K562 (cell line): ENCODE measurements at regions not wholly inside any gene's neighbourhood (a gene's known extent, or its start where the extent isn't known, plus 50 kb on each side); places are given as distances from the start of the nearest gene placed in this dataset.

Source experiments
- ATAC-seq: fragments of 200-7000 bp; cut with Tn5 transposase; 3 replicates; pipeline ENCODE4 v1.9.1; 2020; ENCODE audit warnings: moderate library complexity
- BruUV-seq: library from RNA; stranded (reverse); fragments of 400-500 nt; replicated peaks from 2 replicates; lab custom pipeline; 2021; lab: Mats Ljungman, UMichigan
- CTCF ChIA-PET: fragments of 300-600 bp; formaldehyde crosslinking; extraction: SDS; loops from one replicate; lab custom pipeline; 2021; ENCODE audit warnings: low intra/inter-chr PET ratio; lab: Yijun Ruan, JAX
- POLR2A ChIA-PET: fragments of 300-600, 350-650 bp; sonication (Branson Sonifier 250); formaldehyde crosslinking; extraction: SDS; loops from one replicate; lab custom pipeline; 2021; ENCODE audit warnings: antibody characterized with exemption, inconsistent platforms; lab: Yijun Ruan, JAX
- DNase-seq, 4 experiments: peaks; one replicate each; pipeline versions ENCODE4 v3.0.0 to v3.0.0-alpha.2; 2011 to 2018; ENCODE audit warnings: low spot score in 3 of 4, mixed read lengths in 3 of 4; ENCODE audit errors: extremely low read depth in 1 of 4
- FAIRE-seq: peaks from 2 replicates; lab custom pipeline; 2011; peaks lifted over from hg19 to GRCh38; lab: Jason Lieb, UNC
- H2AFZ ChIP-seq: 2 replicates; pipeline ENCODE4 v1.6.0; 2011; ENCODE audit warnings: low read depth, low read length, control low read depth, inconsistent platforms
- H3K27ac ChIP-seq: fragments of 200-600 bp; 3 replicates; pipeline ENCODE4 v1.8.0; 2011; ENCODE audit warnings: low read depth, mild to moderate bottlenecking, control low read depth, inconsistent platforms, low read length, moderate library complexity, mixed read lengths; ENCODE audit errors: extremely low read depth
- H3K27me3 ChIP-seq, 2 experiments: fragments of 300-600 bp in 1 of 2; 2 replicates in 1 of 2; 3 replicates in 1 of 2; pipeline versions ENCODE4 v1.6.0 to v1.8.0; 2011; ENCODE audit warnings: inconsistent platforms in 2 of 2, low read length in 2 of 2, mild to moderate bottlenecking in 1 of 2, mixed read lengths in 1 of 2, moderate library complexity in 1 of 2; ENCODE audit not compliant: control insufficient read depth in 2 of 2, insufficient read depth in 2 of 2
- H3K36me3 ChIP-seq: fragments of 300-600 bp; 3 replicates; pipeline ENCODE4 v1.8.0; 2011; ENCODE audit warnings: mild to moderate bottlenecking, low read length, inconsistent platforms; ENCODE audit not compliant: control insufficient read depth, insufficient read depth
- H3K4me1 ChIP-seq, 2 experiments: fragments of 200-600 bp in 1 of 2; replicated peaks in 1 of 2; 2 replicates in 1 of 2; 3 replicates in 1 of 2; pipeline versions ENCODE4 v1.5.1 to v1.8.0; 2011; ENCODE audit warnings: inconsistent platforms in 2 of 2, low read length in 2 of 2, mild to moderate bottlenecking in 1 of 2, mixed read lengths in 1 of 2, moderate library complexity in 1 of 2; ENCODE audit not compliant: control insufficient read depth in 2 of 2, insufficient read depth in 2 of 2
- H3K4me2 ChIP-seq: 2 replicates; pipeline ENCODE4 v1.6.1; 2011; ENCODE audit warnings: low read length, control low read depth, inconsistent platforms, mixed read lengths; ENCODE audit not compliant: insufficient read depth
- H3K4me3 ChIP-seq: fragments of 200-600 bp; sonication (generic), shearing (Covaris generic); 2 replicates; pipeline ENCODE4 v1.5.1; 2016; ENCODE audit warnings: control low read depth, inconsistent platforms
- H3K79me2 ChIP-seq: fragments of 200-600 bp; 3 replicates; pipeline ENCODE4 v1.8.0; 2011; ENCODE audit warnings: low read length, inconsistent platforms; ENCODE audit not compliant: control insufficient read depth, insufficient read depth
- H3K9ac ChIP-seq, 2 experiments: 2 replicates each; pipeline versions ENCODE4 v1.6.0 to v1.6.1; 2011; ENCODE audit warnings: low read depth in 2 of 2, low read length in 2 of 2, control low read depth in 1 of 2, inconsistent platforms in 1 of 2, mild to moderate bottlenecking in 1 of 2, mixed read lengths in 1 of 2; ENCODE audit not compliant: insufficient read depth in 1 of 2
- H3K9me1 ChIP-seq: one replicate; pipeline ENCODE4 v1.6.0; 2011; ENCODE audit warnings: inconsistent platforms, mild to moderate bottlenecking, low read length, moderate library complexity; ENCODE audit not compliant: control insufficient read depth, insufficient read depth
- H3K9me3 ChIP-seq: replicated peaks from 2 replicates; pipeline ENCODE4 v1.5.1; 2011; ENCODE audit warnings: low read depth, low read length, inconsistent platforms; ENCODE audit not compliant: control insufficient read depth, insufficient read depth
- H4K20me1 ChIP-seq: replicated peaks from 2 replicates; pipeline ENCODE4 v1.6.1; 2011; ENCODE audit warnings: low read length, inconsistent platforms, mixed read lengths; ENCODE audit not compliant: control insufficient read depth, insufficient read depth
- CHCHD3 ChIP-seq: fragments of 250-450 bp; sonication (Bioruptor Pico); IDR thresholded peaks from 2 replicates; pipeline ENCODE4 v2.1.2; 2022; ENCODE audit warnings: mild to moderate bottlenecking
- CUX1 ChIP-seq: fragments of 200-800 bp; sonication (Bioruptor generic); IDR thresholded peaks from 2 replicates; pipeline ENCODE4 v1.6.1; 2016; ENCODE audit warnings: missing genetic modification characterization, missing compliant biosample characterization
- DIDO1 ChIP-seq: fragments of 450-650 bp; IDR thresholded peaks from 2 replicates; pipeline ENCODE4 v1.6.1; 2016; ENCODE audit warnings: low read depth, missing biosample characterization, missing genetic modification characterization
- ERF ChIP-seq: fragments of 450-650 bp; formaldehyde crosslinking; IDR thresholded peaks from 2 replicates; pipeline ENCODE4 v1.4.0; 2020; ENCODE audit warnings: mild to moderate bottlenecking, mixed read lengths
- HDAC2 ChIP-seq: fragments of 450-650 bp; IDR thresholded peaks from 2 replicates; pipeline ENCODE4 v1.6.1; 2016; ENCODE audit warnings: mild to moderate bottlenecking
- HNRNPL ChIP-seq: fragments of 200-400 bp; formaldehyde crosslinking; IDR thresholded peaks from 2 replicates; pipeline ENCODE4 v1.6.1; 2017; ENCODE audit warnings: low read depth, mild to moderate bottlenecking, low read length
- KDM5B ChIP-seq: fragments of 200-600 bp; sonication (generic); IDR thresholded peaks from 2 replicates; pipeline ENCODE4 v1.6.1; 2012; ENCODE audit warnings: low read depth, mild to moderate bottlenecking, moderate library complexity, low read length, control low read depth, inconsistent platforms; ENCODE audit not compliant: insufficient replicate concordance
- POLR3G ChIP-seq: IDR thresholded peaks from 2 replicates; pipeline ENCODE4 v1.6.1; 2011; ENCODE audit not compliant: insufficient read length, insufficient replicate concordance; ENCODE audit errors: extremely low read depth
- RBM25 ChIP-seq: fragments of 200-400 bp; formaldehyde crosslinking; IDR thresholded peaks from 2 replicates; pipeline ENCODE4 v1.6.1; 2018; ENCODE audit warnings: low read length, low read depth, moderate library complexity; ENCODE audit not compliant: severe bottlenecking
- RBM39 ChIP-seq: fragments of 200-400 bp; formaldehyde crosslinking; optimal IDR thresholded peaks from 2 replicates; pipeline ENCODE3; 2018; ENCODE audit warnings: low read depth, low read length
- SUPT5H ChIP-seq: fragments of 450-650 bp; IDR thresholded peaks from 2 replicates; pipeline ENCODE4 v1.6.1; 2016
- TEAD2 ChIP-seq: fragments of 450-650 bp; IDR thresholded peaks from 2 replicates; pipeline ENCODE4 v1.6.1; 2016; ENCODE audit warnings: missing genetic modification characterization, control low read depth, missing compliant biosample characterization
- ZFP91 ChIP-seq: sonication (generic); formaldehyde crosslinking; IDR thresholded peaks from 2 replicates; pipeline ENCODE4 v1.8.0; 2022; ENCODE audit warnings: mild to moderate bottlenecking, missing genetic modification reagents
- ZNF165 ChIP-seq: fragments of 250-450 bp; sonication (Bioruptor Pico); IDR thresholded peaks from 2 replicates; pipeline ENCODE4 v1.4.0; 2020; ENCODE audit warnings: borderline replicate concordance
- ZNF586 ChIP-seq: fragments of 450-650 bp; formaldehyde crosslinking; conservative IDR thresholded peaks from 2 replicates; pipeline ENCODE4 v1.4.0; 2020; ENCODE audit warnings: mild to moderate bottlenecking, moderate library complexity
- WGBS: fragments of 100-300 bp; shearing (Covaris generic); methylation state at CpG from one replicate; pipeline ENCODE4 v1.1.6; 2016; ENCODE audit warnings: low coverage, mixed read lengths; ENCODE audit not compliant: insufficient coverage; ENCODE audit errors: missing lambda C conversion rate; 5-methylcytosine and 5-hydroxymethylcytosine counted together
- in situ Hi-C: fragments of 300-500 bp; cut with MboI; formaldehyde crosslinking; loops from 4 replicates; pipeline ENCODE4 v1.15.0; 2018; ENCODE audit warnings: inconsistent platforms, mixed read lengths
- intact Hi-C: fragments of 100-400 bp; cut with micrococcal nuclease; formaldehyde crosslinking; loops from 2 replicates; pipeline ENCODE4 v1.14.2; 2022

- H3K27ac ChIP-seq = no peak overlapping the region
- H3K4me1 ChIP-seq = no peaks in the 10 kb centered on the region
- H3K9me1 ChIP-seq = no peaks in the 10 kb centered on the region
- H4K20me1 ChIP-seq = no peaks in the 10 kb centered on the region
- FAIRE-seq (no peak), ATAC-seq (no peak), DNase-seq (no peak)
- ChIA-PET CTCF (no interaction called here), POLR2A (no interaction called here)
- in situ Hi-C loops (no loop called here), intact Hi-C loops (no loop called here)
- 0% methylated on average over 3 of the region's 3 CpGs for WGBS
- H3K4me2 ChIP-seq = no peak overlapping the region
- H3K4me3 ChIP-seq = no peak overlapping the region
- no peaks in the 10 kb centered on the region; the same call in 1 of the 2 replicates for H3K9me3 ChIP-seq
- H3K79me2 ChIP-seq = no peaks in the 10 kb centered on the region
- H3K27me3 ChIP-seq = no peaks in the 10 kb centered on the region
- TF ChIP-seq ZNF165 (no peak), DIDO1 (no peak), HDAC2 (no peak), ERF (CRISPR knock-in tag) (no peak), ZNF586 (CRISPR knock-in tag) (no peak), CUX1 (CRISPR knock-in tag) (no peak), RBM25 (no peak), KDM5B (no peak), RBM39 (no peak), TEAD2 (tag) (no peak), SUPT5H (no peak), HNRNPL (no peak), POLR3G (no peak), CHCHD3 (CRISPR knock-in tag) (no peak), ZFP91 (CRISPR knock-in tag) (no peak)
- H3K9ac ChIP-seq = no peak overlapping the region
- H3K36me3 ChIP-seq = no peaks in the 10 kb centered on the region
- no peak overlapping the region for H2AFZ ChIP-seq
- no TSS peak for BruUV-seq
Observed at GRCh38 chr10:81248886-81249285, 626.1 kb upstream of the NRG3 start.
